SK-N-SH treated with all-trans-retinoic acid at 6 μM for 48 hours (cell line): ENCODE measurements at regions not wholly inside any gene's neighbourhood (a gene's known extent, or its start where the extent isn't known, plus 50 kb on each side); places are given as distances from the start of the nearest gene placed in this dataset.

Experiments used
- ATAC-seq: fragments of 200-7000 bp; cut with Tn5 transposase; 3 replicates; pipeline ENCODE4 v1.9.1; 2020; ENCODE audit warnings: mild to moderate bottlenecking, moderate library complexity
- ARNTL ChIP-seq: fragments of 450-650 bp; formaldehyde crosslinking; IDR thresholded peaks from 2 replicates; pipeline ENCODE4 v1.5.0; 2020; ENCODE audit warnings: low read depth, mild to moderate bottlenecking, moderate library complexity, borderline replicate concordance
- BACH2 ChIP-seq: fragments of 250-450 bp; sonication (Bioruptor Pico); IDR thresholded peaks from 2 replicates; pipeline ENCODE4 v1.9.0; 2021; ENCODE audit warnings: mild to moderate bottlenecking, borderline replicate concordance
- CSDC2 ChIP-seq: fragments of 250-450 bp; sonication (Bioruptor Pico); IDR thresholded peaks from 2 replicates; pipeline ENCODE4 v1.5.0; 2020; ENCODE audit warnings: mild to moderate bottlenecking, moderate library complexity
- ESRRG ChIP-seq: fragments of 250-450 bp; sonication (Bioruptor Pico); IDR thresholded peaks from 2 replicates; pipeline ENCODE4 v1.6.1; 2021; ENCODE audit warnings: mild to moderate bottlenecking
- GLIS3 ChIP-seq: fragments of 250-450 bp; sonication (Bioruptor Pico); IDR thresholded peaks from 2 replicates; pipeline ENCODE4 v1.5.0; 2020; ENCODE audit warnings: mild to moderate bottlenecking, moderate library complexity
- ISL1 ChIP-seq: fragments of 250-450 bp; sonication (Bioruptor Pico); IDR thresholded peaks from 2 replicates; pipeline ENCODE4 v2.1.2; 2022; ENCODE audit warnings: mild to moderate bottlenecking, moderate library complexity
- OSR1 ChIP-seq: fragments of 250-450 bp; sonication (Bioruptor Pico); IDR thresholded peaks from 2 replicates; pipeline ENCODE4 v1.8.0; 2022; ENCODE audit warnings: moderate library complexity, mild to moderate bottlenecking, inconsistent platforms
- POU6F1 ChIP-seq: fragments of 250-450 bp; sonication (Bioruptor Pico); IDR thresholded peaks from 2 replicates; pipeline ENCODE4 v1.8.0; 2021; ENCODE audit warnings: low read depth, mild to moderate bottlenecking, moderate library complexity, borderline replicate concordance
- PPARA ChIP-seq: fragments of 250-450 bp; sonication (Bioruptor Pico); IDR thresholded peaks from 2 replicates; pipeline ENCODE4 v1.5.0; 2020; ENCODE audit warnings: mild to moderate bottlenecking, borderline replicate concordance
- RARB ChIP-seq: fragments of 250-450 bp; sonication (Bioruptor Pico); IDR thresholded peaks from 2 replicates; pipeline ENCODE4 v1.8.0; 2021; ENCODE audit warnings: mild to moderate bottlenecking, moderate library complexity
- TCF4 ChIP-seq: fragments of 250-450 bp; sonication (Bioruptor Pico); IDR thresholded peaks from 2 replicates; pipeline ENCODE4 v1.8.0; 2021; ENCODE audit warnings: mild to moderate bottlenecking, moderate library complexity, borderline replicate concordance
- TOX ChIP-seq: fragments of 250-450 bp; sonication (Bioruptor Pico); IDR thresholded peaks from 2 replicates; pipeline ENCODE4 v1.8.0; 2021; ENCODE audit warnings: mild to moderate bottlenecking, moderate library complexity, borderline replicate concordance
- ZC3H10 ChIP-seq: fragments of 250-450 bp; sonication (Bioruptor Pico); IDR thresholded peaks from 2 replicates; pipeline ENCODE4 v1.5.1; 2021; ENCODE audit warnings: mild to moderate bottlenecking, moderate library complexity
- ZFP3 ChIP-seq: fragments of 250-450 bp; sonication (Bioruptor Pico); IDR thresholded peaks from 2 replicates; pipeline ENCODE4 v1.5.0; 2020; ENCODE audit warnings: mild to moderate bottlenecking, moderate library complexity
- ZFP30 ChIP-seq: fragments of 450-650 bp; formaldehyde crosslinking; IDR thresholded peaks from 2 replicates; pipeline ENCODE4 v1.5.0; 2022; ENCODE audit warnings: mild to moderate bottlenecking, moderate library complexity
- ZNF565 ChIP-seq: fragments of 450-650 bp; formaldehyde crosslinking; conservative IDR thresholded peaks from 2 replicates; pipeline ENCODE4 v1.5.0; 2020; ENCODE audit warnings: low read depth, mild to moderate bottlenecking, moderate library complexity
- ZNF8 ChIP-seq: fragments of 450-650 bp; formaldehyde crosslinking; IDR thresholded peaks from 2 replicates; pipeline ENCODE4 v1.5.0; 2020; ENCODE audit warnings: mild to moderate bottlenecking, moderate library complexity
- TF ChIP-seq, protein P1 (sequence below): fragments of 250-450 bp; sonication (Bioruptor Pico); IDR thresholded peaks from 2 replicates; pipeline ENCODE4 v1.5.1; 2020; ENCODE audit warnings: low read depth, mild to moderate bottlenecking, moderate library complexity
- TF ChIP-seq, protein P2 (sequence below): fragments of 250-450 bp; sonication (Bioruptor Pico); IDR thresholded peaks from 2 replicates; pipeline ENCODE4 v1.8.0; 2020; ENCODE audit warnings: mild to moderate bottlenecking, moderate library complexity, borderline replicate concordance
- TF ChIP-seq, protein P3 (sequence below): fragments of 250-450 bp; sonication (Bioruptor Pico); IDR thresholded peaks from 2 replicates; pipeline ENCODE4 v1.5.1; 2021; ENCODE audit warnings: mild to moderate bottlenecking, moderate library complexity

GRCh38 chr2:84319581-84319980 lies 139.5 kb downstream of the SUCLG1 start:
- no peak for ATAC-seq
- TF ChIP-seq ZFP30 (CRISPR knock-in tag), result no peak
- peak; percentile 32; the same call in 1 of the 2 replicates for TF ChIP-seq TCF4 (CRISPR knock-in tag)
- TF ChIP-seq, all 23 proteins: peak for 1

- no peak for ATAC-seq
- TF ChIP-seq TOX (CRISPR knock-in tag) (no peak), CSDC2 (no peak), TCF4 (CRISPR knock-in tag) (no peak), OSR1 (no peak), ARNTL (CRISPR knock-in tag) (no peak), ZFP30 (CRISPR knock-in tag) (no peak), RARB (CRISPR knock-in tag) (no peak), PPARA (CRISPR knock-in tag) (no peak), GLIS3 (CRISPR knock-in tag) (no peak), ZNF565 (CRISPR knock-in tag) (no peak), ESRRG (no peak), ISL1 (CRISPR knock-in tag) (no peak), ZC3H10 (CRISPR knock-in tag) (no peak)
- TF ChIP-seq, protein P1, sequence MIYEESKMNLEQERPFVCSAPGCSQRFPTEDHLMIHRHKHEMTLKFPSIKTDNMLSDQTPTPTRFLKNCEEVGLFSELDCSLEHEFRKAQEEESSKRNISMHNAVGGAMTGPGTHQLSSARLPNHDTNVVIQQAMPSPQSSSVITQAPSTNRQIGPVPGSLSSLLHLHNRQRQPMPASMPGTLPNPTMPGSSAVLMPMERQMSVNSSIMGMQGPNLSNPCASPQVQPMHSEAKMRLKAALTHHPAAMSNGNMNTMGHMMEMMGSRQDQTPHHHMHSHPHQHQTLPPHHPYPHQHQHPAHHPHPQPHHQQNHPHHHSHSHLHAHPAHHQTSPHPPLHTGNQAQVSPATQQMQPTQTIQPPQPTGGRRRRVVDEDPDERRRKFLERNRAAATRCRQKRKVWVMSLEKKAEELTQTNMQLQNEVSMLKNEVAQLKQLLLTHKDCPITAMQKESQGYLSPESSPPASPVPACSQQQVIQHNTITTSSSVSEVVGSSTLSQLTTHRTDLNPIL (CRISPR knock-in tag), result no peak
- TF ChIP-seq, protein P2, sequence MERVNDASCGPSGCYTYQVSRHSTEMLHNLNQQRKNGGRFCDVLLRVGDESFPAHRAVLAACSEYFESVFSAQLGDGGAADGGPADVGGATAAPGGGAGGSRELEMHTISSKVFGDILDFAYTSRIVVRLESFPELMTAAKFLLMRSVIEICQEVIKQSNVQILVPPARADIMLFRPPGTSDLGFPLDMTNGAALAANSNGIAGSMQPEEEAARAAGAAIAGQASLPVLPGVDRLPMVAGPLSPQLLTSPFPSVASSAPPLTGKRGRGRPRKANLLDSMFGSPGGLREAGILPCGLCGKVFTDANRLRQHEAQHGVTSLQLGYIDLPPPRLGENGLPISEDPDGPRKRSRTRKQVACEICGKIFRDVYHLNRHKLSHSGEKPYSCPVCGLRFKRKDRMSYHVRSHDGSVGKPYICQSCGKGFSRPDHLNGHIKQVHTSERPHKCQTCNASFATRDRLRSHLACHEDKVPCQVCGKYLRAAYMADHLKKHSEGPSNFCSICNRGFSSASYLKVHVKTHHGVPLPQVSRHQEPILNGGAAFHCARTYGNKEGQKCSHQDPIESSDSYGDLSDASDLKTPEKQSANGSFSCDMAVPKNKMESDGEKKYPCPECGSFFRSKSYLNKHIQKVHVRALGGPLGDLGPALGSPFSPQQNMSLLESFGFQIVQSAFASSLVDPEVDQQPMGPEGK, result no peak
Measured at GRCh38 chr2:84317135-84317534, 141.9 kb downstream of the SUCLG1 start.

GRCh38 chr2:84314901-84315330 lies 144.2 kb downstream of the SUCLG1 start:
- TF ChIP-seq, protein P2, result no peak
- TF ChIP-seq OSR1 (no peak), CSDC2 (no peak), RARB (CRISPR knock-in tag) (no peak), POU6F1 (CRISPR knock-in tag) (no peak), ZFP3 (CRISPR knock-in tag) (no peak), BACH2 (CRISPR knock-in tag) (no peak), ISL1 (CRISPR knock-in tag) (no peak), ZNF565 (CRISPR knock-in tag) (no peak), ESRRG (no peak), ZNF8 (CRISPR knock-in tag) (no peak)
- TF ChIP-seq, protein P1 (CRISPR knock-in tag), result no peak
- peak; percentile 99 for ATAC-seq

GRCh38 chr2:84314250-84314649 lies 144.8 kb downstream of the SUCLG1 start:
- no peak for ATAC-seq

More at GRCh38 chr2:84314250-84314649, 144.8 kb downstream of the SUCLG1 start:
- TF ChIP-seq TOX (CRISPR knock-in tag) (no peak), ARNTL (CRISPR knock-in tag) (no peak), TCF4 (CRISPR knock-in tag) (no peak), BACH2 (CRISPR knock-in tag) (no peak), CSDC2 (no peak), ZFP30 (CRISPR knock-in tag) (no peak), POU6F1 (CRISPR knock-in tag) (no peak), OSR1 (no peak)
- TF ChIP-seq, protein P1 (CRISPR knock-in tag), result no peak
- TF ChIP-seq, protein P3, sequence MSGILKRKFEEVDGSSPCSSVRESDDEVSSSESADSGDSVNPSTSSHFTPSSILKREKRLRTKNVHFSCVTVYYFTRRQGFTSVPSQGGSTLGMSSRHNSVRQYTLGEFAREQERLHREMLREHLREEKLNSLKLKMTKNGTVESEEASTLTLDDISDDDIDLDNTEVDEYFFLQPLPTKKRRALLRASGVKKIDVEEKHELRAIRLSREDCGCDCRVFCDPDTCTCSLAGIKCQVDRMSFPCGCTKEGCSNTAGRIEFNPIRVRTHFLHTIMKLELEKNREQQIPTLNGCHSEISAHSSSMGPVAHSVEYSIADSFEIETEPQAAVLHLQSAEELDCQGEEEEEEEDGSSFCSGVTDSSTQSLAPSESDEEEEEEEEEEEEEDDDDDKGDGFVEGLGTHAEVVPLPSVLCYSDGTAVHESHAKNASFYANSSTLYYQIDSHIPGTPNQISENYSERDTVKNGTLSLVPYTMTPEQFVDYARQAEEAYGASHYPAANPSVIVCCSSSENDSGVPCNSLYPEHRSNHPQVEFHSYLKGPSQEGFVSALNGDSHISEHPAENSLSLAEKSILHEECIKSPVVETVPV, result no peak
- TF ChIP-seq, all 23 proteins: peak for 0
